Keratinocyte (primary cell): ENCODE measurements at regions not wholly inside any gene's neighbourhood (a gene's known extent, or its start where the extent isn't known, plus 50 kb on each side); places are given as distances from the start of the nearest gene placed in this dataset.

Source experiments
- DNase-seq: peaks from one replicate; pipeline ENCODE4 v3.0.0-alpha.2; 2011; ENCODE audit warnings: low read depth, missing footprints, low spot score
- FAIRE-seq: peaks from 2 replicates; lab custom pipeline; 2011; peaks lifted over from hg19 to GRCh38; lab: Jason Lieb, UNC
- H2AFZ ChIP-seq: 2 replicates; pipeline ENCODE4 v1.6.0; 2012; ENCODE audit warnings: low read length, control low read depth, inconsistent platforms; ENCODE audit not compliant: control insufficient read depth
- H3K27ac ChIP-seq: 2 replicates; pipeline ENCODE4 v1.5.1; 2011; ENCODE audit warnings: low read length; ENCODE audit not compliant: control insufficient read depth, insufficient read depth
- H3K27me3 ChIP-seq: 3 replicates; pipeline ENCODE4 v1.6.0; 2011; ENCODE audit warnings: low read length; ENCODE audit not compliant: control insufficient read depth, insufficient read depth; ENCODE audit errors: extremely low read depth
- H3K36me3 ChIP-seq, 2 experiments: 2 replicates in 1 of 2; 3 replicates in 1 of 2; pipeline ENCODE4 v1.5.1; 2011; ENCODE audit warnings: low read length in 2 of 2, mild to moderate bottlenecking in 1 of 2; ENCODE audit not compliant: control insufficient read depth in 2 of 2, insufficient read depth in 2 of 2; ENCODE audit errors: extremely low read depth in 1 of 2
- H3K4me1 ChIP-seq: 3 replicates; pipeline ENCODE4 v1.5.1; 2011; ENCODE audit warnings: low read length; ENCODE audit not compliant: control insufficient read depth, insufficient read depth; ENCODE audit errors: extremely low read depth
- H3K4me2 ChIP-seq: 3 replicates; pipeline ENCODE4 v1.6.0; 2011; ENCODE audit warnings: low read depth, low read length; ENCODE audit not compliant: control insufficient read depth, insufficient read depth; ENCODE audit errors: extremely low read depth
- H3K4me3 ChIP-seq, 3 experiments: fragments of 200-600 bp in 1 of 3; sonication (generic) in 1 of 3; 2 replicates in 2 of 3; 3 replicates in 1 of 3; pipeline ENCODE4 v1.5.1; 2011 to 2016; ENCODE audit warnings: low read length in 3 of 3, mild to moderate bottlenecking in 3 of 3, control low read depth in 2 of 3, inconsistent platforms in 1 of 3, low read depth in 1 of 3, mixed read lengths in 1 of 3, mixed run types in 1 of 3, moderate library complexity in 1 of 3; ENCODE audit not compliant: control insufficient read depth in 2 of 3, insufficient read depth in 2 of 3; ENCODE audit errors: extremely low read depth in 1 of 3
- H3K79me2 ChIP-seq: 2 replicates; pipeline ENCODE4 v1.6.0; 2012; ENCODE audit warnings: low read length; ENCODE audit not compliant: control insufficient read depth, insufficient read depth
- H3K9ac ChIP-seq: 3 replicates; pipeline ENCODE4 v1.6.0; 2011; ENCODE audit warnings: low read length; ENCODE audit not compliant: control insufficient read depth, insufficient read depth; ENCODE audit errors: extremely low read depth
- H3K9me1 ChIP-seq: 3 replicates; pipeline ENCODE4 v1.6.0; 2011; ENCODE audit warnings: low read length; ENCODE audit not compliant: control insufficient read depth, insufficient read depth; ENCODE audit errors: extremely low read depth
- H3K9me3 ChIP-seq: 2 replicates; pipeline ENCODE4 v1.5.1; 2012; ENCODE audit warnings: low read depth, low read length; ENCODE audit not compliant: control insufficient read depth
- H4K20me1 ChIP-seq: 3 replicates; pipeline ENCODE4 v1.6.0; 2011; ENCODE audit warnings: low read length; ENCODE audit not compliant: control insufficient read depth, insufficient read depth; ENCODE audit errors: extremely low read depth
- EZH2 ChIP-seq: IDR thresholded peaks from one replicate; pipeline ENCODE4 v1.6.1; 2012; ENCODE audit warnings: inconsistent platforms, mild to moderate bottlenecking, low read length, moderate library complexity
- dilution Hi-C: fragments of 300-500 bp; cut with MboI; formaldehyde crosslinking; loops from one replicate; pipeline ENCODE4 v1.7.0; 2020; ENCODE audit warnings: low sequenced_read_pairs; ENCODE audit not compliant: extremely low pct_ligation_motif_present
- TF ChIP-seq, protein P1 (sequence below), 3 experiments: IDR thresholded peaks in 1 of 3; conservative IDR thresholded peaks in 1 of 3; optimal IDR thresholded peaks in 1 of 3; 2 replicates in 2 of 3; 3 replicates in 1 of 3; pipeline versions ENCODE3 to v1.5.1; 2011; ENCODE audit warnings: low read length in 3 of 3, mild to moderate bottlenecking in 3 of 3, moderate library complexity in 2 of 3, control low read depth in 1 of 3, inconsistent platforms in 1 of 3; ENCODE audit not compliant: insufficient read depth in 2 of 3; ENCODE audit errors: extremely low read depth in 1 of 3

DNA sequence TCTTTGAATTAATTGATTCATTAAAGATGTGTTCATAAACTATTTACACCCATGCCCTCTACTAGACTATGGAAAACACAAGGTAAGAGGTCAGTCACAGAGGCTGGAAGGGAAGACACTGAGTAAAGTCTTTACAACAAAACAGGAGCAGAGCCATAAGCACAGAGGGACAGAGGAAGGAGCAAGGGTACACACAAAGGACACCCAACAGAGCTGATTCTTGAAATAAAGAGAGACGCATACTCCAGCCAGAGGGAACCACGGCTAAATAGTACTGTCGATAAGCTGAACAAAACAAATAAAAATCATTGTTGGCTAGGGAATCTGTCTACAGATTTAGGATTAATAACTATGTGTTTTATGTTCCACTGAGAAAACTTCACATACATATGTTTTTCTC, 289.2 kb downstream of the EFNB2 start:
- Histone ChIP-seq H3K36me3 (no peaks in the 10 kb centered on the region), H3K9me3 (no peaks in the 10 kb centered on the region), H3K4me3 (no peak overlapping the region), H3K27me3 (no peaks in the 10 kb centered on the region), H3K9me1 (no peaks in the 10 kb centered on the region), H3K79me2 (no peaks in the 10 kb centered on the region), H3K9ac (no peak overlapping the region), H3K4me2 (no peak overlapping the region), H3K4me1 (no peaks in the 10 kb centered on the region), H3K27ac (no peak overlapping the region), H2AFZ (no peak overlapping the region), H4K20me1 (no peaks in the 10 kb centered on the region)
- dilution Hi-C loops = no loop called here
- DNase-seq (no peak), FAIRE-seq (no peak)
- TF ChIP-seq EZH2 = no peak
- TF ChIP-seq, protein P1, sequence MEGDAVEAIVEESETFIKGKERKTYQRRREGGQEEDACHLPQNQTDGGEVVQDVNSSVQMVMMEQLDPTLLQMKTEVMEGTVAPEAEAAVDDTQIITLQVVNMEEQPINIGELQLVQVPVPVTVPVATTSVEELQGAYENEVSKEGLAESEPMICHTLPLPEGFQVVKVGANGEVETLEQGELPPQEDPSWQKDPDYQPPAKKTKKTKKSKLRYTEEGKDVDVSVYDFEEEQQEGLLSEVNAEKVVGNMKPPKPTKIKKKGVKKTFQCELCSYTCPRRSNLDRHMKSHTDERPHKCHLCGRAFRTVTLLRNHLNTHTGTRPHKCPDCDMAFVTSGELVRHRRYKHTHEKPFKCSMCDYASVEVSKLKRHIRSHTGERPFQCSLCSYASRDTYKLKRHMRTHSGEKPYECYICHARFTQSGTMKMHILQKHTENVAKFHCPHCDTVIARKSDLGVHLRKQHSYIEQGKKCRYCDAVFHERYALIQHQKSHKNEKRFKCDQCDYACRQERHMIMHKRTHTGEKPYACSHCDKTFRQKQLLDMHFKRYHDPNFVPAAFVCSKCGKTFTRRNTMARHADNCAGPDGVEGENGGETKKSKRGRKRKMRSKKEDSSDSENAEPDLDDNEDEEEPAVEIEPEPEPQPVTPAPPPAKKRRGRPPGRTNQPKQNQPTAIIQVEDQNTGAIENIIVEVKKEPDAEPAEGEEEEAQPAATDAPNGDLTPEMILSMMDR (optimal IDR thresholded peaks at IDR 0.05 in 1 of 3, IDR thresholded peaks at IDR 0.05 in 1 of 3, conservative IDR thresholded peaks at IDR 0.05 in 1 of 3; ENCODE audit: extremely low read depth in 1 of 3, insufficient read depth in 2 of 3, low read length in 3 of 3) = no peak

DNA sequence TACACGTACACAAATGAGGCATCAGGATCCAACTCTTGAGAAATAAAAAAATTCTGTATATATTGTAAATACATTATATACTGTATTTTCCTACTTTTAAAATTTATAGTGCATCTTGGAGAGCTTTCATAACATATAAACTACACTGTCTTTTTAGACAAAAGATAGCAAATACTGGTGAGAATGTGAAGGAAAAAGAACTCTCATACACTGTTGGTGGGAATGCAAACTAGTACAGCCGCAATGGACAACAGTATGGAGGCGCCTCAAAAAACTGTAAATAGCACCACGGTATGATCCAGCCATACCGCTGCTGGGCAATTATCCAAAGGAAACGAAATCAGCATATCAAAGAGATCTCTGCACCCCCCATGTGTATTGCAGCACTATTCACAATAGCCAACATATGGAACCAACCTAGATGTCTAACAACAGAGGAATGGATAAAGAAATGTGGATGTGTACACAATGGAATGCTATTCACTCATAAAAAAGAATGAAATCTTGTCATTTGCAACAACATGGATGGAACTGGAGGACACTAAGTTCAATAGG, 292.4 kb downstream of the EFNB2 start:
- FAIRE-seq = no peak
- Histone ChIP-seq H2AFZ (no peak overlapping the region), H3K27me3 (no peaks in the 10 kb centered on the region), H3K79me2 (no peaks in the 10 kb centered on the region), H3K9me3 (no peaks in the 10 kb centered on the region), H3K27ac (no peak overlapping the region), H3K9me1 (no peaks in the 10 kb centered on the region), H3K4me3 (no peak overlapping the region), H4K20me1 (no peaks in the 10 kb centered on the region), H3K4me1 (peaks cover 5% of the 10 kb centered on the region), H3K4me2 (no peak overlapping the region), H3K36me3 (no peaks in the 10 kb centered on the region), H3K9ac (no peak overlapping the region)
- dilution Hi-C loops = no loop called here
- no peak for DNase-seq
- no peak for TF ChIP-seq EZH2
- TF ChIP-seq, protein P1 (optimal IDR thresholded peaks at IDR 0.05 in 1 of 3, IDR thresholded peaks at IDR 0.05 in 1 of 3, conservative IDR thresholded peaks at IDR 0.05 in 1 of 3; ENCODE audit: extremely low read depth in 1 of 3, insufficient read depth in 2 of 3, low read length in 3 of 3) = no peak
